Stimulated activated memory B cell treated with anti-CD40 and anti-IgM and Interleukin-4, amounts not matched to agents 10 μg/mL and 1 μg/mL and 100 μg/mL, for 72 hours (primary cell): ENCODE measurements at regions not wholly inside any gene's neighbourhood (a gene's known extent, or its start where the extent isn't known, plus 50 kb on each side); places are given as distances from the start of the nearest gene placed in this dataset.

Experiments
- ATAC-seq: fragments of 150-1000 bp; cut with Tn5 transposase; 2 replicates; pipeline ENCODE4 v1.10.0; 2021
- H3K27ac Mint-ChIP-seq: one replicate; pipeline ENCODE4 v1.8.0; 2022; ENCODE audit warnings: mild to moderate bottlenecking, mixed read lengths
- H3K27me3 Mint-ChIP-seq: one replicate; pipeline ENCODE4 v1.8.0; 2022; ENCODE audit warnings: mixed read lengths
- H3K36me3 Mint-ChIP-seq: one replicate; pipeline ENCODE4 v1.8.0; 2022; ENCODE audit warnings: mixed read lengths
- H3K4me1 Mint-ChIP-seq: one replicate; pipeline ENCODE4 v1.8.0; 2022; ENCODE audit warnings: mixed read lengths
- H3K4me3 Mint-ChIP-seq: one replicate; pipeline ENCODE4 v1.8.0; 2022; ENCODE audit warnings: mild to moderate bottlenecking, moderate library complexity, mixed read lengths
- H3K9me3 Mint-ChIP-seq: one replicate; pipeline ENCODE4 v1.8.0; 2022; ENCODE audit warnings: mixed read lengths

DNA sequence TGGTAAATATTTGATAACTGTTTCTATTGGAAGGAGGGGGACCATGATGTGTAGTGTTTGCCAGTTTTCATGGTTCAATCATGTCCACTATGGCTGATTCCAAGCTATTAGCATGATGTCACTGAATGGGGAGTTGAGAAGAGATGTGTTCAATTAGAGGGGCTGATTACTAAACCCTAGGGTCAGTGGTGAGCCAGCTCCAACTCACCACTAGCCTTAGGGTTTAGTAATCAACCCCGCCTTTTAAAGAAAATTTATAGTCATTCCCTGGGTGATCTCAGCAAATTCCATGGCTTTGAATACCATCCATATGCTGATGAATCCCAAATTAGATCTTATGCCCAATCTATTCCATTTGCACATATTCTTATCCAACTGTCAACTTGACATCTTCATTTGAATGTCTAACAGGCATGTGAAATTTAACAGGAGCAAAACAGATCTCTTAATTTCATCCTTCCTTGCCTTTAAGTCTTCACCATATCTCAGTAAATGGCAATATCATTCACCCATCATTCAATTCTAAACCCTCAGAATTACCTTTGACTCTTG is 98.8 kb downstream of the GCNT1 start:
- H3K36me3 Mint-ChIP-seq: no peaks in the 10 kb centered on the region
- H3K9me3 Mint-ChIP-seq: peaks cover 6% of the 10 kb centered on the region
- H3K27ac Mint-ChIP-seq: no peak overlapping the region
- H3K27me3 Mint-ChIP-seq: peaks cover 11% of the 10 kb centered on the region
- no peak overlapping the region for H3K4me3 Mint-ChIP-seq
- ATAC-seq: no peak
- peaks cover 35% of the 10 kb centered on the region for H3K4me1 Mint-ChIP-seq

DNA sequence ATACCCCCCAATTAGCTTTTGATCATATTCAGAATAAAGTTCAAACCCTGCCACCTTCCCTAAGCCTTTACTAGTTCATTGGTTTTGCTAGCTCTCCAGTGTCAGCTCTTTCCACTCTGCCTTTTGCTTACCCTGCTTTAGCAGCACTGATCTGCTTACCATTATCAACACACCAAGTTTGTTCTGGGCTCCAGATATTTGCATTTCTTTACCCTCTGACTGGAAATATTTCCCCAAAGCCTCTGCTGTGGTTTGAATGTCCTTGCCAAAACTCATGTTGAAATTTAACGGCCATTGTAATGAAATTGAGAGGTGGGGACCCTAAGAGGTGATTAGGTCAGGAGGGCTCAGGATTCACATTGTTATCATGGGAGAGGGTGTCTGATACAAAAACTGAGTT is 99.5 kb downstream of the GCNT1 start:
- no peak overlapping the region for H3K4me3 Mint-ChIP-seq

DNA sequence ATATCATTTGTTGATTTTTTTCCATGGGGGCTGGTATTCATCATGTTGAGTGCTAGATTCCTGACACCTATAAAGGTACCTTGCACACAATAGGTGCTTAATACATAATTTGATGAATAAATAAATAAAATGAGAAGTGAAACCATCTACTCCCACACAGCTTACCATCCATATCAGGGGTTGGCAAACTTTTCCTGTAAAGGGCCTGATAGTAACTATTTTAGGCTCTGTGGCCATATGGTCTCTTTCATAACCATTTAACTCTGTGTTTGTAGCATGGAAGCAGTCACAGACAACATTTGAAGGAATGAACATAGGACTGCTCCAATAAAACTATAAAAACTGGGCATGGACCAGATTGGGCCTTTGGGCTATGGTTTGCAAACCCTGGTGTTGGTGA is 100.3 kb downstream of the GCNT1 start:
- no peak overlapping the region for H3K27ac Mint-ChIP-seq
- H3K36me3 Mint-ChIP-seq: no peaks in the 10 kb centered on the region
- no peak overlapping the region for H3K4me3 Mint-ChIP-seq
- no peaks in the 10 kb centered on the region for H3K27me3 Mint-ChIP-seq
- peaks cover 45% of the 10 kb centered on the region for H3K4me1 Mint-ChIP-seq
- no peak for ATAC-seq
- peaks cover 6% of the 10 kb centered on the region for H3K9me3 Mint-ChIP-seq

More for the DNA sequence above, 99.5 kb downstream of the GCNT1 start:
- H3K4me1 Mint-ChIP-seq: peaks cover 42% of the 10 kb centered on the region
- ATAC-seq: no peak
- peaks cover 6% of the 10 kb centered on the region for H3K9me3 Mint-ChIP-seq
- no peak overlapping the region for H3K27ac Mint-ChIP-seq
- H3K36me3 Mint-ChIP-seq: no peaks in the 10 kb centered on the region
- peaks cover 3% of the 10 kb centered on the region for H3K27me3 Mint-ChIP-seq

GRCh38 chr9:76560481-76560922 is 101.5 kb downstream of the GCNT1 start:
- H3K4me1 Mint-ChIP-seq: peaks cover 45% of the 10 kb centered on the region
- peaks cover 6% of the 10 kb centered on the region for H3K9me3 Mint-ChIP-seq
- no peaks in the 10 kb centered on the region for H3K36me3 Mint-ChIP-seq
- H3K27me3 Mint-ChIP-seq: no peaks in the 10 kb centered on the region
- no peak overlapping the region for H3K4me3 Mint-ChIP-seq
- ATAC-seq: no peak
- no peak overlapping the region for H3K27ac Mint-ChIP-seq

DNA sequence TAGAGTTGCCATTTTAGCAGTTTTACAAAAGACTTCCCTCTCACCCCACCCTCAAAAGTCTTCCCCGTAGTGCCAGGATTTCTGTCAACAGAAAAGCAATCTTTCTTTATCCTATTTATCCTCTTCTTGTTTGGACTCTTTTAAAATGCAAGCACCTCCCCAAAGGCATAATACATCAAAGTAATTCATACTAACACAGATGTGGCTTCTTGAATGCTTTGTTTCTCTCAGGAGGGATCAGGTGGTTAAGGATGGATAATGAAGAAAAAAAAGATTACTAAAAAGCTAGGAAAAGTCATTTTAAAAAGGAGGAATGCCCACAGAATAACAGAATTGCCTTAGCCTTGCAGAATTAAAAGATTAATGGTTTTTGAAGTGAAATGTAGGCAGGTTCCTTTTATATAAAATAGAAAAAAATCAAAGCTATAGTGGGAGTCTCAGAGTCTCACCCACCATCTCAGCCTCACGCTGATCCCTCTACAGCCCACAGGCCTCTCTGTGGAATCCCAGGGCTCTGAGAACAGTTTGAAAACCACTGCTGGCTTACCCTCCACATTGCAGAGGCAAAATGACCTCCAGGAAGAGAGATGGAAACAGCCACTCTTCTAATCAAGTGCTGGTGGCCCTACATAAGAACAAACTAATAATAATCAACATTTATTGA is 102.2 kb downstream of the GCNT1 start:
- Mint-ChIP-seq H3K4me3 (no peak overlapping the region), H3K4me1 (peaks cover 45% of the 10 kb centered on the region), H3K9me3 (peaks cover 6% of the 10 kb centered on the region), H3K36me3 (no peaks in the 10 kb centered on the region), H3K27me3 (no peaks in the 10 kb centered on the region), H3K27ac (peak overlapping the region; percentile 64)
- ATAC-seq: no peak
